Gastroesophageal sphincter (tissue), 3 donors: ENCODE measurements at regions not wholly inside any gene's neighbourhood (a gene's known extent, or its start where the extent isn't known, plus 50 kb on each side); places are given as distances from the start of the nearest gene placed in this dataset.

ENCODE experiments used
- EP300 ChIP-seq: sonication (generic); formaldehyde crosslinking; IDR thresholded peaks from one replicate; pipeline ENCODE4 v1.6.1; 2017; ENCODE audit warnings: antibody characterized with exemption, mild to moderate bottlenecking
- POLR2A ChIP-seq, 2 donors: fragments of 450-650 bp; IDR thresholded peaks; one replicate each; pipeline ENCODE4 v1.6.1; 2017; ENCODE audit warnings: antibody characterized with exemption in 2 of 2, mild to moderate bottlenecking in 2 of 2, moderate library complexity in 1 of 2
- POLR2AphosphoS5 ChIP-seq: sonication (generic); formaldehyde crosslinking; IDR thresholded peaks from one replicate; pipeline ENCODE4 v1.6.1; 2017; ENCODE audit warnings: antibody characterized with exemption
- TF ChIP-seq, protein P1 (sequence below), 4 experiments: fragments of 200-600 bp in 2 of 4; fragments of 450-650 bp in 2 of 4; sonication (generic) in 1 of 4; IDR thresholded peaks; one replicate each; pipeline ENCODE4 v1.5.1; 2017 to 2019; ENCODE audit warnings: antibody characterized with exemption in 4 of 4, mild to moderate bottlenecking in 2 of 4, moderate library complexity in 2 of 4

DNA sequence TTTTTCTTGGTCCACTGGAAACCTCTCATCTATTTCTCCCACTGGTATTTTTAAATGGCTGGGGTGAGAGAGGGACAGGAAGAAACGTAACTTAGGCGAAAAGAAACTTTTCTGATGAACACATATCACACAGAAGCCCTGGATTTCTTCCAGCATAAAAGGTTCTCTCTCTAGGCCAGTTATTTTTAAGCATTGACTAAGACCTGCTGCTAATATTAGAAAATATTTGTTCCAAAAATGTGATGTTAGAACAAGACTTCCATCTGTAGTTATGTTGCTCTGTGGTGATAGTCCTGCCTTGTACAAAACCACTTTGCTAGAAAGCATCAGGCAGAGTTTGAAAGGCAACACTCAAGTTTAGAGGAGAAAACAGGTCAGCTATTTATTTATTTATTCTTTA, 537.7 kb downstream of the MCTP2 start:
- TF ChIP-seq, protein P1, sequence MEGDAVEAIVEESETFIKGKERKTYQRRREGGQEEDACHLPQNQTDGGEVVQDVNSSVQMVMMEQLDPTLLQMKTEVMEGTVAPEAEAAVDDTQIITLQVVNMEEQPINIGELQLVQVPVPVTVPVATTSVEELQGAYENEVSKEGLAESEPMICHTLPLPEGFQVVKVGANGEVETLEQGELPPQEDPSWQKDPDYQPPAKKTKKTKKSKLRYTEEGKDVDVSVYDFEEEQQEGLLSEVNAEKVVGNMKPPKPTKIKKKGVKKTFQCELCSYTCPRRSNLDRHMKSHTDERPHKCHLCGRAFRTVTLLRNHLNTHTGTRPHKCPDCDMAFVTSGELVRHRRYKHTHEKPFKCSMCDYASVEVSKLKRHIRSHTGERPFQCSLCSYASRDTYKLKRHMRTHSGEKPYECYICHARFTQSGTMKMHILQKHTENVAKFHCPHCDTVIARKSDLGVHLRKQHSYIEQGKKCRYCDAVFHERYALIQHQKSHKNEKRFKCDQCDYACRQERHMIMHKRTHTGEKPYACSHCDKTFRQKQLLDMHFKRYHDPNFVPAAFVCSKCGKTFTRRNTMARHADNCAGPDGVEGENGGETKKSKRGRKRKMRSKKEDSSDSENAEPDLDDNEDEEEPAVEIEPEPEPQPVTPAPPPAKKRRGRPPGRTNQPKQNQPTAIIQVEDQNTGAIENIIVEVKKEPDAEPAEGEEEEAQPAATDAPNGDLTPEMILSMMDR (IDR thresholded peaks at IDR 0.05): no peak
- TF ChIP-seq POLR2AphosphoS5 (no peak), EP300 (no peak), POLR2A (IDR thresholded peaks at IDR 0.05) (no peak)
